Osteocyte (in vitro differentiated cells): ENCODE measurements at regions not wholly inside any gene's neighbourhood (a gene's known extent, or its start where the extent isn't known, plus 50 kb on each side); places are given as distances from the start of the nearest gene placed in this dataset.
A peak's percentile ranks its signal among the peaks of the same experiment; 100 is the strongest.

Experiments used
- DNase-seq: peaks from one replicate; pipeline ENCODE4 v3.0.0; 2021; ENCODE audit warnings: mixed read lengths; ENCODE audit not compliant: unreplicated experiment; ENCODE audit errors: extremely low spot score
- H3K27ac Mint-ChIP-seq: one replicate; pipeline ENCODE4 v1.8.0; 2021; ENCODE audit warnings: mild to moderate bottlenecking, mixed read lengths; ENCODE audit not compliant: unreplicated experiment
- H3K27me3 Mint-ChIP-seq: one replicate; pipeline ENCODE4 v1.8.0; 2021; ENCODE audit warnings: mixed read lengths; ENCODE audit not compliant: unreplicated experiment
- H3K36me3 Mint-ChIP-seq: one replicate; pipeline ENCODE4 v1.8.0; 2021; ENCODE audit warnings: mixed read lengths; ENCODE audit not compliant: unreplicated experiment
- H3K4me1 Mint-ChIP-seq: one replicate; pipeline ENCODE4 v1.8.0; 2021; ENCODE audit warnings: mixed read lengths; ENCODE audit not compliant: unreplicated experiment
- H3K4me3 Mint-ChIP-seq: one replicate; pipeline ENCODE4 v1.8.0; 2021; ENCODE audit warnings: mild to moderate bottlenecking, moderate library complexity, mixed read lengths; ENCODE audit not compliant: unreplicated experiment
- H3K9me3 Mint-ChIP-seq: one replicate; pipeline ENCODE4 v1.8.0; 2021; ENCODE audit warnings: mixed read lengths; ENCODE audit not compliant: unreplicated experiment
- TF ChIP-seq, protein P1 (sequence below): fragments of 200-600 bp; sonication (generic); IDR thresholded peaks from 2 replicates; pipeline ENCODE4 v1.5.0; 2021; ENCODE audit warnings: antibody characterized with exemption, mild to moderate bottlenecking, moderate library complexity

GRCh38 chr5:171599411-171599810 lies 180.0 kb downstream of the FGF18 start:
- H3K4me3 Mint-ChIP-seq, result no peak overlapping the region
- H3K27ac Mint-ChIP-seq, result no peak overlapping the region
- no peaks in the 10 kb centered on the region for H3K9me3 Mint-ChIP-seq
- H3K27me3 Mint-ChIP-seq, result peaks cover 46% of the 10 kb centered on the region
- TF ChIP-seq, protein P1, sequence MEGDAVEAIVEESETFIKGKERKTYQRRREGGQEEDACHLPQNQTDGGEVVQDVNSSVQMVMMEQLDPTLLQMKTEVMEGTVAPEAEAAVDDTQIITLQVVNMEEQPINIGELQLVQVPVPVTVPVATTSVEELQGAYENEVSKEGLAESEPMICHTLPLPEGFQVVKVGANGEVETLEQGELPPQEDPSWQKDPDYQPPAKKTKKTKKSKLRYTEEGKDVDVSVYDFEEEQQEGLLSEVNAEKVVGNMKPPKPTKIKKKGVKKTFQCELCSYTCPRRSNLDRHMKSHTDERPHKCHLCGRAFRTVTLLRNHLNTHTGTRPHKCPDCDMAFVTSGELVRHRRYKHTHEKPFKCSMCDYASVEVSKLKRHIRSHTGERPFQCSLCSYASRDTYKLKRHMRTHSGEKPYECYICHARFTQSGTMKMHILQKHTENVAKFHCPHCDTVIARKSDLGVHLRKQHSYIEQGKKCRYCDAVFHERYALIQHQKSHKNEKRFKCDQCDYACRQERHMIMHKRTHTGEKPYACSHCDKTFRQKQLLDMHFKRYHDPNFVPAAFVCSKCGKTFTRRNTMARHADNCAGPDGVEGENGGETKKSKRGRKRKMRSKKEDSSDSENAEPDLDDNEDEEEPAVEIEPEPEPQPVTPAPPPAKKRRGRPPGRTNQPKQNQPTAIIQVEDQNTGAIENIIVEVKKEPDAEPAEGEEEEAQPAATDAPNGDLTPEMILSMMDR, result no peak
- peak; percentile 78 for DNase-seq
- no peaks in the 10 kb centered on the region for H3K4me1 Mint-ChIP-seq
- H3K36me3 Mint-ChIP-seq, result no peaks in the 10 kb centered on the region

- TF ChIP-seq, protein P1, result no peak
- Mint-ChIP-seq H3K9me3 (no peaks in the 10 kb centered on the region), H3K27me3 (peaks cover 51% of the 10 kb centered on the region), H3K4me3 (no peak overlapping the region), H3K4me1 (no peaks in the 10 kb centered on the region), H3K36me3 (no peaks in the 10 kb centered on the region), H3K27ac (no peak overlapping the region)
- DNase-seq, result no peak
Measured at GRCh38 chr5:171599957-171600612, 180.6 kb downstream of the FGF18 start.

DNA sequence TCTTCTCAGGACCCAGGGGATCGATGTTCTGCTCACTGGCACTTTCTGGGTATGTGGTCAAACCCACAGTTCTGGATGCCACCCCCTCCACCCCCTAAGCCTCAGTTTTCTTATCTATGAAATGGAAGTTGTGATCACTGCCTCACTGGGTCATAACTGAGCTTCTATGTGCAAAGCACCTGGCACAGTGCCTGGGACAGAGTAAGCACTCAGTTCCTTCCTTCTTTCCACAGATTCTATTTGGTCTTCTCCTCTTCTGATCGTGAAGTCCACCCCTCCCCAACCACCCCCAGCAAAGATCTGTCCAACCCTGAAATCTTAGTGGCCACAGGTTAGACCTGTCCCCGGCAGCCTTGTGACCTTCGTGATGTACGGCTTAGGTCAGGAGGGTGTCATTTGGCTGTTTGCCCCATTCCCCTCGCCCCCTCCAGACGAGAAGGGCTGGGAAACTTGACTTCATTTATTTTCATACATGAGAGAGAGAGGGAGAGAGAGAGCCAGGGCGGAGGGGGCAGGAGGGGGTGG lies 181.4 kb downstream of the FGF18 start:
- no peak overlapping the region for H3K27ac Mint-ChIP-seq
- peaks cover 53% of the 10 kb centered on the region for H3K27me3 Mint-ChIP-seq
- H3K4me1 Mint-ChIP-seq, result no peaks in the 10 kb centered on the region
- no peaks in the 10 kb centered on the region for H3K9me3 Mint-ChIP-seq
- no peak overlapping the region for H3K4me3 Mint-ChIP-seq
- DNase-seq, result peak; percentile 63
- TF ChIP-seq, protein P1, result no peak
- H3K36me3 Mint-ChIP-seq, result no peaks in the 10 kb centered on the region

DNA sequence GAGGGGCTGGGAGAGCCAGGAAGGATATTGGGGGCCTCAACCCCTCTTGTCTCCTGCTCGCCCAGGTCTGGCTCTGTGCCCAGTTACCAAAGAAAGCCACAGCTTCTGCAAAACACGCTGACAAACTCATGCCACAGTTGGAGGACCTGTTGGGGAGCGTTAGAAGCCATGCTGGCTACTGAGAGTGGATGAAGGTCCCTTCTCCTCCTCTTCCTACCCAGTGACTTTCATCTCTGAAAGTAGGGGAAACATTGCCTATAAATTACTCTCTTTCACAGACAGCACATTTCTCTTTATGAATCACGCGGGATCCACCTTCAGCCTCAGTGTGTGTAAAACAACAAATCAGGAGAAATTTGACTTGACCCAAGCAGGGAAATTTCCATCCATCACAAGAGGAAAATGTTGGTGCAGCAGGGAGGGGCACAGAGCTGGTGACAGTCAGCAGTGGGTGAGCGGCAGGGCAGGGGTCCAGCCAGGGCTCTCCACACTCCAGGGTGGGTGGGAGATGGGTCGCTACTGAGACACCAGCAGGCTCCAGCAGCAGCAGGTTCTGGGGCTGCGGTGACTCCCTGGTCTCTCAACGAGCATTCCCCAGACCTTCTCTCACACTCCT lies 181.9 kb downstream of the FGF18 start:
- DNase-seq, result peak; percentile 65
- Mint-ChIP-seq H3K27ac (no peak overlapping the region), H3K9me3 (peaks cover 5% of the 10 kb centered on the region), H3K4me3 (no peak overlapping the region), H3K27me3 (peaks cover 57% of the 10 kb centered on the region), H3K4me1 (no peaks in the 10 kb centered on the region), H3K36me3 (no peaks in the 10 kb centered on the region)
- TF ChIP-seq, protein P1, result no peak

DNA sequence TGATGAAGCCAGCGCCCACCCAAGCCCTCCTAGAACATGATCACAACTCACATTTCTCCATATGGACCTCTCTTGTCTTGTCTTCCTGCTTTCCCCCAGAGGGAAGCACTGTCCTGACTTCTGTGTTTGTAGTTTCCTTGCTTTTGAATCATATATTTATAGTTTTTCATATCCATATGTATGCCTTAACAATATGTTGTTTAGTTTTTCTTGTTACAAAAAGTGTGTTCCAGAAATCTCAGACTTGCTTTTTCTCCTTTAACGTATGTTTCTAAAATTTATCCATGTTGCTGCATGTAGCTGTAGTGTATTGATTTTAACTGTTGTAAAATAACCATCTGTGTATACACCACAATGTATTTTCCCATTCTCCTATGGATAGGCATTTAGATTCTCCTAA lies 182.0 kb upstream of the SMIM23 start:
- TF ChIP-seq, protein P1, result no peak
- Mint-ChIP-seq H3K27ac (no peak overlapping the region), H3K4me3 (no peak overlapping the region), H3K4me1 (no peaks in the 10 kb centered on the region), H3K9me3 (peaks cover 21% of the 10 kb centered on the region), H3K27me3 (peaks cover 58% of the 10 kb centered on the region), H3K36me3 (no peaks in the 10 kb centered on the region)
- no peak for DNase-seq
